ENCODE measurements at regions not wholly inside any gene's neighbourhood (a gene's known extent, or its start where the extent isn't known, plus 50 kb on each side); places are given as distances from the start of the nearest gene placed in this dataset.

GRCh38 chr6:44020664-44021425 is 106.4 kb downstream of the MRPL14 start (continued):
- TF ChIP-seq, protein P1, sequence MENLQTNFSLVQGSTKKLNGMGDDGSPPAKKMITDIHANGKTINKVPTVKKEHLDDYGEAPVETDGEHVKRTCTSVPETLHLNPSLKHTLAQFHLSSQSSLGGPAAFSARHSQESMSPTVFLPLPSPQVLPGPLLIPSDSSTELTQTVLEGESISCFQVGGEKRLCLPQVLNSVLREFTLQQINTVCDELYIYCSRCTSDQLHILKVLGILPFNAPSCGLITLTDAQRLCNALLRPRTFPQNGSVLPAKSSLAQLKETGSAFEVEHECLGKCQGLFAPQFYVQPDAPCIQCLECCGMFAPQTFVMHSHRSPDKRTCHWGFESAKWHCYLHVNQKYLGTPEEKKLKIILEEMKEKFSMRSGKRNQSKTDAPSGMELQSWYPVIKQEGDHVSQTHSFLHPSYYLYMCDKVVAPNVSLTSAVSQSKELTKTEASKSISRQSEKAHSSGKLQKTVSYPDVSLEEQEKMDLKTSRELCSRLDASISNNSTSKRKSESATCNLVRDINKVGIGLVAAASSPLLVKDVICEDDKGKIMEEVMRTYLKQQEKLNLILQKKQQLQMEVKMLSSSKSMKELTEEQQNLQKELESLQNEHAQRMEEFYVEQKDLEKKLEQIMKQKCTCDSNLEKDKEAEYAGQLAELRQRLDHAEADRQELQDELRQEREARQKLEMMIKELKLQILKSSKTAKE (IDR thresholded peaks at IDR 0.05; ENCODE audit: low read depth, poor library complexity, severe bottlenecking) = no peak
- no peak for TF ChIP-seq CBX5 (IDR thresholded peaks at IDR 0.05; ENCODE audit: low read depth)
- TF ChIP-seq, protein P2, sequence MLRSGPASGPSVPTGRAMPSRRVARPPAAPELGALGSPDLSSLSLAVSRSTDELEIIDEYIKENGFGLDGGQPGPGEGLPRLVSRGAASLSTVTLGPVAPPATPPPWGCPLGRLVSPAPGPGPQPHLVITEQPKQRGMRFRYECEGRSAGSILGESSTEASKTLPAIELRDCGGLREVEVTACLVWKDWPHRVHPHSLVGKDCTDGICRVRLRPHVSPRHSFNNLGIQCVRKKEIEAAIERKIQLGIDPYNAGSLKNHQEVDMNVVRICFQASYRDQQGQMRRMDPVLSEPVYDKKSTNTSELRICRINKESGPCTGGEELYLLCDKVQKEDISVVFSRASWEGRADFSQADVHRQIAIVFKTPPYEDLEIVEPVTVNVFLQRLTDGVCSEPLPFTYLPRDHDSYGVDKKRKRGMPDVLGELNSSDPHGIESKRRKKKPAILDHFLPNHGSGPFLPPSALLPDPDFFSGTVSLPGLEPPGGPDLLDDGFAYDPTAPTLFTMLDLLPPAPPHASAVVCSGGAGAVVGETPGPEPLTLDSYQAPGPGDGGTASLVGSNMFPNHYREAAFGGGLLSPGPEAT (IDR thresholded peaks at IDR 0.05; ENCODE audit: low read depth) = no peak
- no peak for TF ChIP-seq ZNF207 (IDR thresholded peaks at IDR 0.05; ENCODE audit: borderline replicate concordance)
- TF ChIP-seq, protein P3, sequence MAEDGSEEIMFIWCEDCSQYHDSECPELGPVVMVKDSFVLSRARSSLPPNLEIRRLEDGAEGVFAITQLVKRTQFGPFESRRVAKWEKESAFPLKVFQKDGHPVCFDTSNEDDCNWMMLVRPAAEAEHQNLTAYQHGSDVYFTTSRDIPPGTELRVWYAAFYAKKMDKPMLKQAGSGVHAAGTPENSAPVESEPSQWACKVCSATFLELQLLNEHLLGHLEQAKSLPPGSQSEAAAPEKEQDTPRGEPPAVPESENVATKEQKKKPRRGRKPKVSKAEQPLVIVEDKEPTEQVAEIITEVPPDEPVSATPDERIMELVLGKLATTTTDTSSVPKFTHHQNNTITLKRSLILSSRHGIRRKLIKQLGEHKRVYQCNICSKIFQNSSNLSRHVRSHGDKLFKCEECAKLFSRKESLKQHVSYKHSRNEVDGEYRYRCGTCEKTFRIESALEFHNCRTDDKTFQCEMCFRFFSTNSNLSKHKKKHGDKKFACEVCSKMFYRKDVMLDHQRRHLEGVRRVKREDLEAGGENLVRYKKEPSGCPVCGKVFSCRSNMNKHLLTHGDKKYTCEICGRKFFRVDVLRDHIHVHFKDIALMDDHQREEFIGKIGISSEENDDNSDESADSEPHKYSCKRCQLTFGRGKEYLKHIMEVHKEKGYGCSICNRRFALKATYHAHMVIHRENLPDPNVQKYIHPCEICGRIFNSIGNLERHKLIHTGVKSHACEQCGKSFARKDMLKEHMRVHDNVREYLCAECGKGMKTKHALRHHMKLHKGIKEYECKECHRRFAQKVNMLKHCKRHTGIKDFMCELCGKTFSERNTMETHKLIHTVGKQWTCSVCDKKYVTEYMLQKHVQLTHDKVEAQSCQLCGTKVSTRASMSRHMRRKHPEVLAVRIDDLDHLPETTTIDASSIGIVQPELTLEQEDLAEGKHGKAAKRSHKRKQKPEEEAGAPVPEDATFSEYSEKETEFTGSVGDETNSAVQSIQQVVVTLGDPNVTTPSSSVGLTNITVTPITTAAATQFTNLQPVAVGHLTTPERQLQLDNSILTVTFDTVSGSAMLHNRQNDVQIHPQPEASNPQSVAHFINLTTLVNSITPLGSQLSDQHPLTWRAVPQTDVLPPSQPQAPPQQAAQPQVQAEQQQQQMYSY (CRISPR knock-in tag; IDR thresholded peaks at IDR 0.05) = no peak
- TF ChIP-seq TCF3 (IDR thresholded peaks at IDR 0.05; ENCODE audit: borderline replicate concordance, insufficient read depth, low read depth, low read length) = no peak
